ENCODE measurements at regions not wholly inside any gene's neighbourhood (a gene's known extent, or its start where the extent isn't known, plus 50 kb on each side); places are given as distances from the start of the nearest gene placed in this dataset.

DNA sequence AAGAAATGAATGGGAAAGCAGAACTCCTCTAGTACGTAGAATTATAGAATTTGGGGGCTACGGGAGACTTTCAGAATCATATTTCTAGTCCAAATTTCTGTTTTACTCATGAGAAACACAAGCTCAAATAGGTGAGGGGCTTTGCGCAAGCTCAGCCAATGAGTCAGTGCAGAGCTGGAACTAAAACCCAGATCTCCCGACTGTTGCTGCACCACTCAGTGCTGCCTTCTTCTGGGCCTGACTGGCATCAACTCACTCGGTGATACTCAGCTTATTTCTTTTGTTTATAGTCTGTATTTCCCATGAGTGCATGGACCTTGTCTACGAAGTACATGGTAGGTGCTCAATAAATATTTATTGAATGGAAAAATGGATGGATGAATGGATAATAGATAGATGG is 280.2 kb downstream of the CDK5RAP2 start:
- TF ChIP-seq, protein P1, sequence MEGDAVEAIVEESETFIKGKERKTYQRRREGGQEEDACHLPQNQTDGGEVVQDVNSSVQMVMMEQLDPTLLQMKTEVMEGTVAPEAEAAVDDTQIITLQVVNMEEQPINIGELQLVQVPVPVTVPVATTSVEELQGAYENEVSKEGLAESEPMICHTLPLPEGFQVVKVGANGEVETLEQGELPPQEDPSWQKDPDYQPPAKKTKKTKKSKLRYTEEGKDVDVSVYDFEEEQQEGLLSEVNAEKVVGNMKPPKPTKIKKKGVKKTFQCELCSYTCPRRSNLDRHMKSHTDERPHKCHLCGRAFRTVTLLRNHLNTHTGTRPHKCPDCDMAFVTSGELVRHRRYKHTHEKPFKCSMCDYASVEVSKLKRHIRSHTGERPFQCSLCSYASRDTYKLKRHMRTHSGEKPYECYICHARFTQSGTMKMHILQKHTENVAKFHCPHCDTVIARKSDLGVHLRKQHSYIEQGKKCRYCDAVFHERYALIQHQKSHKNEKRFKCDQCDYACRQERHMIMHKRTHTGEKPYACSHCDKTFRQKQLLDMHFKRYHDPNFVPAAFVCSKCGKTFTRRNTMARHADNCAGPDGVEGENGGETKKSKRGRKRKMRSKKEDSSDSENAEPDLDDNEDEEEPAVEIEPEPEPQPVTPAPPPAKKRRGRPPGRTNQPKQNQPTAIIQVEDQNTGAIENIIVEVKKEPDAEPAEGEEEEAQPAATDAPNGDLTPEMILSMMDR (IDR thresholded peaks at IDR 0.05) = no peak
- TF ChIP-seq ATF1 (CRISPR knock-in tag; IDR thresholded peaks at IDR 0.05) (no peak), CBFB (CRISPR knock-in tag; IDR thresholded peaks at IDR 0.05; ENCODE audit: low read depth) (no peak), ELF4 (CRISPR knock-in tag; IDR thresholded peaks at IDR 0.05; ENCODE audit: low read depth) (no peak), ZNF263 (CRISPR knock-in tag; IDR thresholded peaks at IDR 0.05; ENCODE audit: low read depth) (no peak), TP53 (CRISPR knock-in tag; IDR thresholded peaks at IDR 0.05) (no peak), ZBTB21 (CRISPR knock-in tag; IDR thresholded peaks at IDR 0.05; ENCODE audit: borderline replicate concordance) (no peak), SMAD3 (CRISPR knock-in tag; IDR thresholded peaks at IDR 0.05; ENCODE audit: borderline replicate concordance) (no peak), NR1H2 (CRISPR knock-in tag; IDR thresholded peaks at IDR 0.05) (no peak)
- TF ChIP-seq, protein P2, sequence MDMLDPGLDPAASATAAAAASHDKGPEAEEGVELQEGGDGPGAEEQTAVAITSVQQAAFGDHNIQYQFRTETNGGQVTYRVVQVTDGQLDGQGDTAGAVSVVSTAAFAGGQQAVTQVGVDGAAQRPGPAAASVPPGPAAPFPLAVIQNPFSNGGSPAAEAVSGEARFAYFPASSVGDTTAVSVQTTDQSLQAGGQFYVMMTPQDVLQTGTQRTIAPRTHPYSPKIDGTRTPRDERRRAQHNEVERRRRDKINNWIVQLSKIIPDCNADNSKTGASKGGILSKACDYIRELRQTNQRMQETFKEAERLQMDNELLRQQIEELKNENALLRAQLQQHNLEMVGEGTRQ (CRISPR knock-in tag; IDR thresholded peaks at IDR 0.05) = no peak
- TF ChIP-seq, protein P3, sequence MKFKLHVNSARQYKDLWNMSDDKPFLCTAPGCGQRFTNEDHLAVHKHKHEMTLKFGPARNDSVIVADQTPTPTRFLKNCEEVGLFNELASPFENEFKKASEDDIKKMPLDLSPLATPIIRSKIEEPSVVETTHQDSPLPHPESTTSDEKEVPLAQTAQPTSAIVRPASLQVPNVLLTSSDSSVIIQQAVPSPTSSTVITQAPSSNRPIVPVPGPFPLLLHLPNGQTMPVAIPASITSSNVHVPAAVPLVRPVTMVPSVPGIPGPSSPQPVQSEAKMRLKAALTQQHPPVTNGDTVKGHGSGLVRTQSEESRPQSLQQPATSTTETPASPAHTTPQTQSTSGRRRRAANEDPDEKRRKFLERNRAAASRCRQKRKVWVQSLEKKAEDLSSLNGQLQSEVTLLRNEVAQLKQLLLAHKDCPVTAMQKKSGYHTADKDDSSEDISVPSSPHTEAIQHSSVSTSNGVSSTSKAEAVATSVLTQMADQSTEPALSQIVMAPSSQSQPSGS (CRISPR knock-in tag; IDR thresholded peaks at IDR 0.05; ENCODE audit: borderline replicate concordance, low read depth) = no peak
- TF ChIP-seq, protein P4, sequence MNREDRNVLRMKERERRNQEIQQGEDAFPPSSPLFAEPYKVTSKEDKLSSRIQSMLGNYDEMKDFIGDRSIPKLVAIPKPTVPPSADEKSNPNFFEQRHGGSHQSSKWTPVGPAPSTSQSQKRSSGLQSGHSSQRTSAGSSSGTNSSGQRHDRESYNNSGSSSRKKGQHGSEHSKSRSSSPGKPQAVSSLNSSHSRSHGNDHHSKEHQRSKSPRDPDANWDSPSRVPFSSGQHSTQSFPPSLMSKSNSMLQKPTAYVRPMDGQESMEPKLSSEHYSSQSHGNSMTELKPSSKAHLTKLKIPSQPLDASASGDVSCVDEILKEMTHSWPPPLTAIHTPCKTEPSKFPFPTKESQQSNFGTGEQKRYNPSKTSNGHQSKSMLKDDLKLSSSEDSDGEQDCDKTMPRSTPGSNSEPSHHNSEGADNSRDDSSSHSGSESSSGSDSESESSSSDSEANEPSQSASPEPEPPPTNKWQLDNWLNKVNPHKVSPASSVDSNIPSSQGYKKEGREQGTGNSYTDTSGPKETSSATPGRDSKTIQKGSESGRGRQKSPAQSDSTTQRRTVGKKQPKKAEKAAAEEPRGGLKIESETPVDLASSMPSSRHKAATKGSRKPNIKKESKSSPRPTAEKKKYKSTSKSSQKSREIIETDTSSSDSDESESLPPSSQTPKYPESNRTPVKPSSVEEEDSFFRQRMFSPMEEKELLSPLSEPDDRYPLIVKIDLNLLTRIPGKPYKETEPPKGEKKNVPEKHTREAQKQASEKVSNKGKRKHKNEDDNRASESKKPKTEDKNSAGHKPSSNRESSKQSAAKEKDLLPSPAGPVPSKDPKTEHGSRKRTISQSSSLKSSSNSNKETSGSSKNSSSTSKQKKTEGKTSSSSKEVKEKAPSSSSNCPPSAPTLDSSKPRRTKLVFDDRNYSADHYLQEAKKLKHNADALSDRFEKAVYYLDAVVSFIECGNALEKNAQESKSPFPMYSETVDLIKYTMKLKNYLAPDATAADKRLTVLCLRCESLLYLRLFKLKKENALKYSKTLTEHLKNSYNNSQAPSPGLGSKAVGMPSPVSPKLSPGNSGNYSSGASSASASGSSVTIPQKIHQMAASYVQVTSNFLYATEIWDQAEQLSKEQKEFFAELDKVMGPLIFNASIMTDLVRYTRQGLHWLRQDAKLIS (CRISPR knock-in tag; IDR thresholded peaks at IDR 0.05; ENCODE audit: borderline replicate concordance) = no peak
- TF ChIP-seq, protein P5, sequence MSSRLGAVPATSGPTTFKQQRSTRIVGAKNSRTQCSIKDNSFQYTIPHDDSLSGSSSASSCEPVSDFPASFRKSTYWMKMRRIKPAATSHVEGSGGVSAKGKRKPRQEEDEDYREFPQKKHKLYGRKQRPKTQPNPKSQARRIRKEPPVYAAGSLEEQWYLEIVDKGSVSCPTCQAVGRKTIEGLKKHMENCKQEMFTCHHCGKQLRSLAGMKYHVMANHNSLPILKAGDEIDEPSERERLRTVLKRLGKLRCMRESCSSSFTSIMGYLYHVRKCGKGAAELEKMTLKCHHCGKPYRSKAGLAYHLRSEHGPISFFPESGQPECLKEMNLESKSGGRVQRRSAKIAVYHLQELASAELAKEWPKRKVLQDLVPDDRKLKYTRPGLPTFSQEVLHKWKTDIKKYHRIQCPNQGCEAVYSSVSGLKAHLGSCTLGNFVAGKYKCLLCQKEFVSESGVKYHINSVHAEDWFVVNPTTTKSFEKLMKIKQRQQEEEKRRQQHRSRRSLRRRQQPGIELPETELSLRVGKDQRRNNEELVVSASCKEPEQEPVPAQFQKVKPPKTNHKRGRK (CRISPR knock-in tag; IDR thresholded peaks at IDR 0.05; ENCODE audit: borderline replicate concordance) = no peak
- TF ChIP-seq, protein P6, sequence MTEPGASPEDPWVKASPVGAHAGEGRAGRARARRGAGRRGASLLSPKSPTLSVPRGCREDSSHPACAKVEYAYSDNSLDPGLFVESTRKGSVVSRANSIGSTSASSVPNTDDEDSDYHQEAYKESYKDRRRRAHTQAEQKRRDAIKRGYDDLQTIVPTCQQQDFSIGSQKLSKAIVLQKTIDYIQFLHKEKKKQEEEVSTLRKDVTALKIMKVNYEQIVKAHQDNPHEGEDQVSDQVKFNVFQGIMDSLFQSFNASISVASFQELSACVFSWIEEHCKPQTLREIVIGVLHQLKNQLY (CRISPR knock-in tag; IDR thresholded peaks at IDR 0.05) = no peak
